BE2C (cell line): ENCODE measurements at regions not wholly inside any gene's neighbourhood (a gene's known extent, or its start where the extent isn't known, plus 50 kb on each side); places are given as distances from the start of the nearest gene placed in this dataset.

Experiments used
- DNase-seq: peaks from one replicate; pipeline ENCODE4 v3.0.0-alpha.2; 2020
- H3K27me3 ChIP-seq: fragments of 250-450 bp; sonication (Bioruptor Pico); 2 replicates; pipeline ENCODE4 v1.5.1; 2020; ENCODE audit warnings: mild to moderate bottlenecking
- H3K36me3 ChIP-seq: fragments of 250-450 bp; sonication (Bioruptor Pico); 2 replicates; pipeline ENCODE4 v1.5.1; 2020; ENCODE audit warnings: mild to moderate bottlenecking
- H3K4me1 ChIP-seq: fragments of 250-450 bp; sonication (Bioruptor Pico); 2 replicates; pipeline ENCODE4 v1.5.1; 2020
- H3K4me3 ChIP-seq: 2 replicates; pipeline ENCODE4 v1.5.1; 2011; ENCODE audit warnings: low read depth, low read length
- H3K9me3 ChIP-seq: fragments of 250-450 bp; sonication (Bioruptor Pico); 2 replicates; pipeline ENCODE4 v1.5.1; 2020
- TF ChIP-seq, protein P1 (sequence below): IDR thresholded peaks from 2 replicates; pipeline ENCODE4 v1.5.1; 2012; ENCODE audit warnings: mild to moderate bottlenecking, low read depth, low read length

DNA sequence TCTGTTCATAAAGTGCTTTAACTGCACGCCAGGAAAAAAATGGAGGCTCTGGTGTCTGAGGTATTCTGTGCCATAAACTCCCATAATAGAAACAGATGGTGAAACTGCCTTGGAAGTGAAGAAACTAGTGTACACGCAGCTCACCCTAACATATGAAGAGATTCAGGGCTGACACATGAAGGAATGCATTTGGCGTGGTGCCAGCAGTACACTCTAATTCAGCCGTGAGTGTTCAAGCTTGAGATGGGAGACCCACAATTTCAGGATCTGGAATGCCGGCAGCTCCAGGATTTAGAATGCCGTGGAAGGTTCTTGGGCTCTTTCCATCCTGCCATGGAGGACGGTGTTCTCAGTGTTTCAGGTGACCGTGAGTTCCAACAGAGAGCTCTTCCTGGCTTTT lies 478.4 kb downstream of the TSHZ3 start:
- Histone ChIP-seq H3K36me3 (no peaks in the 10 kb centered on the region), H3K9me3 (no peaks in the 10 kb centered on the region), H3K4me1 (no peaks in the 10 kb centered on the region), H3K27me3 (no peaks in the 10 kb centered on the region), H3K4me3 (no peak overlapping the region)
- DNase-seq, result peak; percentile 32
- TF ChIP-seq, protein P1, sequence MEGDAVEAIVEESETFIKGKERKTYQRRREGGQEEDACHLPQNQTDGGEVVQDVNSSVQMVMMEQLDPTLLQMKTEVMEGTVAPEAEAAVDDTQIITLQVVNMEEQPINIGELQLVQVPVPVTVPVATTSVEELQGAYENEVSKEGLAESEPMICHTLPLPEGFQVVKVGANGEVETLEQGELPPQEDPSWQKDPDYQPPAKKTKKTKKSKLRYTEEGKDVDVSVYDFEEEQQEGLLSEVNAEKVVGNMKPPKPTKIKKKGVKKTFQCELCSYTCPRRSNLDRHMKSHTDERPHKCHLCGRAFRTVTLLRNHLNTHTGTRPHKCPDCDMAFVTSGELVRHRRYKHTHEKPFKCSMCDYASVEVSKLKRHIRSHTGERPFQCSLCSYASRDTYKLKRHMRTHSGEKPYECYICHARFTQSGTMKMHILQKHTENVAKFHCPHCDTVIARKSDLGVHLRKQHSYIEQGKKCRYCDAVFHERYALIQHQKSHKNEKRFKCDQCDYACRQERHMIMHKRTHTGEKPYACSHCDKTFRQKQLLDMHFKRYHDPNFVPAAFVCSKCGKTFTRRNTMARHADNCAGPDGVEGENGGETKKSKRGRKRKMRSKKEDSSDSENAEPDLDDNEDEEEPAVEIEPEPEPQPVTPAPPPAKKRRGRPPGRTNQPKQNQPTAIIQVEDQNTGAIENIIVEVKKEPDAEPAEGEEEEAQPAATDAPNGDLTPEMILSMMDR, result no peak

DNA sequence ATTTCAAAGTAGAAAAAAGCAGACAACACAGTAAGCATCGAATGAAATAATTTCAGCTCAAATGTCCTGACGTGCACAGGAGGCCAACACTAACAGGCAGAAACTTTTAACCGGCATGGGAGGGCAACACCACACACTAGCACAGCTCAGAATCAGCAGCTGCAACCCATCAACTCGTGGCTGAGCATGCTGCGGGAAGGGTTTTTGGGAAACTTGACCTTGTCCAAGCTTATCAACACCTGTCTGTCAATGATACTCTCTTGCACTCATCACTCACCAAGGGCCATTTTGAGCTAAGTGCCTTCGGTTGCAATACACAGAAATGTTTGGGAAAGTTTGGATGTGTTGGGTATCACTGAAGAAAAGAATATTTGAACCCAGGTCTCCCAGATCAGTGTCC lies 483.7 kb downstream of the TSHZ3 start:
- Histone ChIP-seq H3K36me3 (no peaks in the 10 kb centered on the region), H3K4me1 (no peaks in the 10 kb centered on the region), H3K4me3 (no peak overlapping the region), H3K27me3 (no peaks in the 10 kb centered on the region), H3K9me3 (no peaks in the 10 kb centered on the region)
- DNase-seq, result no peak
- TF ChIP-seq, protein P1, result no peak

DNA sequence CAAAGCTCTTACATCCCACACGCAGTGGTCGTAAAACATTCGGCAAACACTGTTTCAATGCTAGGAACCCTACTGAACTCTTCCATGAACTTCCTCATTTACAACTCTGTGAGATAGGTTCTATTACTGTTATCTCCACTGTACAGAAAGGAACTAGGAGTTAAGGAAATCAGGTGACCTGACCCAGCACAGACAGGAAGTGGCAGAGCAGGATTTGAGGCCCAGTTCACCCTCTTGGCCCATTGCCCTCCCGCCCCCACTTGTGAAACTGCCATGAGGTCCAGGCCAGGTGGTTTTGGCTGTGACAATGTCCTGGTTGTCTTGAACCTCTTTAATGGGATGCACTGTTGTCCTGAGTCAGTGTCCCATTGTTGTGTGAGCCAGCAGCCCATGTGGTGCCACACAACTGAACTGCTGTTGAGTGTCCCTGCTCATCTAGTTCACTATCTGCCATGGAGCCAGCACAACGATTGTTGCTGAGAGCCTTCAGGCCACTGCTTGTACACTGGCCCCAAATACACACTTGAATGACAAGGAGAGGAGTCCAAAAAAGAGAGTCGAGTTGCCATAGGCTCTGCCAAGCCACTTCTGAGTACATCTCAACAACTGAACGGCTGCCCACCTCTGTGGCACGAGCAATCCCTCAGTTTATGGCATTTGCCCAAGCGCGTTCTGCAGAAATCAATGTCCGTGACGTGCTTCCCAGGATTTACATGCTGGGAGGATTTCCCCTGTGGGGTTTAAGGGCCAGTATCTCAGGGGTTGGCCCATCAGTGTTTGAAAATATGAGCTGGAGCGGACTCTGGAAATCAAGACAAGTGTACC lies 484.6 kb downstream of the TSHZ3 start:
- Histone ChIP-seq H3K4me3 (no peak overlapping the region), H3K36me3 (no peaks in the 10 kb centered on the region), H3K27me3 (no peaks in the 10 kb centered on the region), H3K9me3 (no peaks in the 10 kb centered on the region), H3K4me1 (no peaks in the 10 kb centered on the region)
- TF ChIP-seq, protein P1, result no peak
- DNase-seq, result no peak

DNA sequence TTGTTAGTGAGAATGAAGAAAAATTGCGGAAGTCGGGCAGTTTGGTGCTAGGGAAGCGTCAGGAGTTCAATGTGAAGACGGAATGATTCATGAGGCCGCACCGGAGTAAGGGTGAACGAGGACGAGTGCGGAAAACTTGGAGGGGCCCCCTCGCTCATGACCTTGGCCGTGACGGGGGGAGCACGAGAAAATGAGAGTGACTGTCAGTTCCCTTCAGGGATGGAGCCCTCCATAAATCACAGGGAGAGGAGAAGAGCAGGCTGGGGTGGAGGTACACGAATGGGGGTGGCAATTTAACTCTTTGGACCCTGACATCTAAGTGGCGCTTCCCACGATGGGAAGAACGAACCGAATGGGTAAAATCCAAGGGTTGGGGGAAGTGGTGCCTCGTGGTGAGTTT lies 486.4 kb downstream of the TSHZ3 start:
- no peak for DNase-seq
- TF ChIP-seq, protein P1, result no peak
- Histone ChIP-seq H3K9me3 (no peaks in the 10 kb centered on the region), H3K4me1 (no peaks in the 10 kb centered on the region), H3K27me3 (no peaks in the 10 kb centered on the region), H3K36me3 (no peaks in the 10 kb centered on the region), H3K4me3 (no peak overlapping the region)

DNA sequence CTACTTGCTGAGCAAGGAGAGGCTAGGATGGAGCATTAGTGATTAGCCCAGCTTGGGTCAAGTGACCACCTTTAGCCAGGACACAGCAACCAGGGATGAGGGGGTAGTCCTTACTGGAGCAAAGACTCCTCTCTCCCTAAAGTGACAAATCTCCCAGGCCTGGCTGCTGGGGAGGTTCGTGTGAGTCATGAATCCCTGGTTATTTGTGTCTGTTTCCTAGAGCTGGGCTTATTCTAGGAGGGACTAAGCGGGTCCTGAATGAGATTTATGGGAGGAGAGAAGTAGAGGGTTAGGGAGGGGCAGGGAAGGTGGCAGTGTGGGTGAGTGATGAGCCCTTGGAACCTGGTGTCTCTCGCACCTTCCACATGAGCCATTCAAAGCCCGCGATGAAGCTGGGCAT lies 487.3 kb downstream of the TSHZ3 start:
- no peak overlapping the region for H3K4me3 ChIP-seq
- H3K27me3 ChIP-seq, result no peaks in the 10 kb centered on the region
- no peaks in the 10 kb centered on the region for H3K4me1 ChIP-seq
- DNase-seq, result no peak
- TF ChIP-seq, protein P1, result no peak
- H3K9me3 ChIP-seq, result no peaks in the 10 kb centered on the region
- no peaks in the 10 kb centered on the region for H3K36me3 ChIP-seq

DNA sequence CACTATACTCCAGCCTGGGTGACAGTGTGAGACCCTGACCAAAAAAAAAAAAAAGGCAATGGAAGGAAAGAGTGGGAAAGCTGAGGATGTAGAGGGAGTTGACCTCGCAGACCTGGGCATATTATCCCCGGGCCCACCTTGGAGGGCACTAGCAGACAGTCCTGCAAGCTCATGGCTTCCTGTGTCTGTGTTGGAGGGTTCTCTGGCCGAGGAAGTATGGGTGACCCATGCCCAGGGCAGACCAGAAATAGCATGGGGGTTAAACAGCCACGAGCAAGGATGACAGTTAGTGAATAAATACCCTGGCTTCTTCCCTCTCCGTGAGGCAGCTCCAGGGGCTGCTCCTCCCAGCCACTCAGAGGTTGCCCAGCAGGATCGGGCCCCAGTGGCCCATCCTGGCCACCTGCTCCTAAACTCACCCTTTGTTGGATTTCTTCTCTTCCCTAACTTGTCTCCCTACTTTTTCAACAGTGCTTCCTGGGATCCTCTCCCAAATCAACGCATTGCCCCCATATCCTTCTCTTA lies 485.8 kb downstream of the ZNF536 start:
- TF ChIP-seq, protein P1, result no peak

More for the DNA sequence above, 485.8 kb downstream of the ZNF536 start:
- no peak for DNase-seq
- no peaks in the 10 kb centered on the region for H3K36me3 ChIP-seq
- no peaks in the 10 kb centered on the region for H3K27me3 ChIP-seq
- no peaks in the 10 kb centered on the region for H3K4me1 ChIP-seq
- H3K4me3 ChIP-seq, result no peak overlapping the region
- no peaks in the 10 kb centered on the region for H3K9me3 ChIP-seq
